ENCODE measurements at regions not wholly inside any gene's neighbourhood (a gene's known extent, or its start where the extent isn't known, plus 50 kb on each side); places are given as distances from the start of the nearest gene placed in this dataset.

DNA sequence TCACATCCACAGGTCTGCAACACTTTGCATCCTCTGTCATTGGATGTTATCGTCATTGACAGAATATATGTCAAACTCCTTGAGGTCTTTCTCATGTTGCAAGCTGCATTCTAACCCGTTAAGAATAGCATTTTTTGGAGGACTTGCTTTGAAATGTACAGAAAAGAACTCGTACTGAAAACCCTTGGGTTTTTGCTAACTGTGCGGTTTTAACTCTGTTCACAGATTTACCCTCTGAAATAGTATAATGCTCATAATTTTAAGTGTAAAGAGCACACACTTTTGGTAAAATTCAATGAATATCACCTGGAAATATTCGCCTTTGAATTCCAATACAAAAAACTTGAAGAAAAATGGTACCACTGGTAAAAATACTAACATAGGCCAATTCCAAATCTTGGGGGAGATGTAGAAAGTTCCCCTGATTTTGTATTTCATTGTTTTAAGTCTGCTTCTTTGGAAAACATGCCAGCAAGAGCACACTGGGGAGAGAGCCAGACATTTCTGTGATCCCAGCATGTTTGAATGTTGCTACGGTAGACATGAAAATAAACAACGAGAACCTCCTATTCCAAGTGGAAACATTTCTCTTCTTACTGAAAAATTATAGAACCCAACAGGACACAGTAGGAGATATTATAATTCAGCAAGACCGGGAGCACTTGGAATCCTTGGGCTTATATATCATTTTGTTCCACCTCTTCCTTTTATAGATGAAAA is 446.0 kb downstream of the AEBP2 start:
- Mint-ChIP-seq H3K9me3 (ENCODE audit: unreplicated experiment) (no peaks in the 10 kb centered on the region), H3K27ac (ENCODE audit: unreplicated experiment) (no peak overlapping the region), H3K4me3 (ENCODE audit: unreplicated experiment) (no peak overlapping the region), H3K36me3 (ENCODE audit: low read depth, unreplicated experiment) (no peaks in the 10 kb centered on the region), H3K4me1 (ENCODE audit: unreplicated experiment) (no peaks in the 10 kb centered on the region), H3K27me3 (ENCODE audit: unreplicated experiment) (no peaks in the 10 kb centered on the region)
- TF ChIP-seq, protein P1, sequence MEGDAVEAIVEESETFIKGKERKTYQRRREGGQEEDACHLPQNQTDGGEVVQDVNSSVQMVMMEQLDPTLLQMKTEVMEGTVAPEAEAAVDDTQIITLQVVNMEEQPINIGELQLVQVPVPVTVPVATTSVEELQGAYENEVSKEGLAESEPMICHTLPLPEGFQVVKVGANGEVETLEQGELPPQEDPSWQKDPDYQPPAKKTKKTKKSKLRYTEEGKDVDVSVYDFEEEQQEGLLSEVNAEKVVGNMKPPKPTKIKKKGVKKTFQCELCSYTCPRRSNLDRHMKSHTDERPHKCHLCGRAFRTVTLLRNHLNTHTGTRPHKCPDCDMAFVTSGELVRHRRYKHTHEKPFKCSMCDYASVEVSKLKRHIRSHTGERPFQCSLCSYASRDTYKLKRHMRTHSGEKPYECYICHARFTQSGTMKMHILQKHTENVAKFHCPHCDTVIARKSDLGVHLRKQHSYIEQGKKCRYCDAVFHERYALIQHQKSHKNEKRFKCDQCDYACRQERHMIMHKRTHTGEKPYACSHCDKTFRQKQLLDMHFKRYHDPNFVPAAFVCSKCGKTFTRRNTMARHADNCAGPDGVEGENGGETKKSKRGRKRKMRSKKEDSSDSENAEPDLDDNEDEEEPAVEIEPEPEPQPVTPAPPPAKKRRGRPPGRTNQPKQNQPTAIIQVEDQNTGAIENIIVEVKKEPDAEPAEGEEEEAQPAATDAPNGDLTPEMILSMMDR (IDR thresholded peaks at IDR 0.05; ENCODE audit: unreplicated experiment) = no peak
- no peak for DNase-seq (ENCODE audit: low spot score)

DNA sequence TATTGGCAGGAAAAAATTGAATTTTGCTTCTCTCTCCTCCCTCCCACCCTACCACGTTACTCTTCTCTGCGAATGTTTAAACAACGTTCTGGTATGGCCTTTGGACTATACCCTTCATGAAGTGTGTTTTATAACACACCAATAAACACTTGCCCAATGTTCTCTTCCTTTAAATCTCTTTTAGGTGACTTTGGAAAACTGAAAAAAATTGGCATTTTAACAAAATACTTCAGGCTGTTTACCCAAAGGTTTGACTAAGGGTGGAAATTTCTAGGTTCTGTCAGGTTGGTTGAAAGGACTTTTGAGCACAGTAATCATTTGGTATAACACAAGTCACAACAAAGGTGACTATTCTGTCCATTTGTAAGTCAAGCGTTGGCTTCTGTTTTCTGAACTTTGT is 446.8 kb downstream of the AEBP2 start:
- H3K27ac Mint-ChIP-seq (ENCODE audit: unreplicated experiment) = no peak overlapping the region

DNA sequence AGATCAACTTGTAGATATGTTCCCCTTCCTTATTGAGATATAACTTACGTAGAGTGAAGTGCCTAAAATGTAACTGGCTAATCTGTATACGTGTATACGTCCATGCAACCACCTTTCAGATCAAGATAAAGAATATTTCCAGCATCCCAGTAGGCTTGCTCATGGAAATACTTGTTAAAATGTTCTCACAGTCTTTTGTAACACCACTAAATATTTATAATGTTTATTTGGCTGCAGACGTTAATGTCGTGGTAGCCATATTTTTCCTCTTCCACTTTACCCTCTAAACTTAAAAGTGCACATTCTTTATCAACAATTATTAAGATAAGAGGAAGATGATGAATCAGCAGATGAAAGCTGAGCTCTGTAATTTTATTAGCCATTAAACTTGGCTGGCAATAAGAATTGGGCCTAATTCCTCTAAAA is 447.4 kb downstream of the AEBP2 start:
- Mint-ChIP-seq H3K27me3 (ENCODE audit: unreplicated experiment) (no peaks in the 10 kb centered on the region), H3K9me3 (ENCODE audit: unreplicated experiment) (no peaks in the 10 kb centered on the region), H3K4me1 (ENCODE audit: unreplicated experiment) (no peaks in the 10 kb centered on the region), H3K36me3 (ENCODE audit: low read depth, unreplicated experiment) (no peaks in the 10 kb centered on the region), H3K4me3 (ENCODE audit: unreplicated experiment) (no peak overlapping the region), H3K27ac (ENCODE audit: unreplicated experiment) (no peak overlapping the region)
- TF ChIP-seq, protein P1 (IDR thresholded peaks at IDR 0.05; ENCODE audit: unreplicated experiment) = no peak
- DNase-seq (ENCODE audit: low spot score) = no peak

More for the DNA sequence above, 446.8 kb downstream of the AEBP2 start:
- Mint-ChIP-seq H3K27me3 (ENCODE audit: unreplicated experiment) (no peaks in the 10 kb centered on the region), H3K4me1 (ENCODE audit: unreplicated experiment) (no peaks in the 10 kb centered on the region), H3K4me3 (ENCODE audit: unreplicated experiment) (no peak overlapping the region), H3K36me3 (ENCODE audit: low read depth, unreplicated experiment) (no peaks in the 10 kb centered on the region), H3K9me3 (ENCODE audit: unreplicated experiment) (no peaks in the 10 kb centered on the region)
- TF ChIP-seq, protein P1 (IDR thresholded peaks at IDR 0.05; ENCODE audit: unreplicated experiment) = no peak
- no peak for DNase-seq (ENCODE audit: low spot score)

GRCh38 chr12:19890024-19890423 is 450.7 kb downstream of the AEBP2 start:
- no peaks in the 10 kb centered on the region for H3K27me3 Mint-ChIP-seq (ENCODE audit: unreplicated experiment)
- H3K27ac Mint-ChIP-seq (ENCODE audit: unreplicated experiment) = no peak overlapping the region
- TF ChIP-seq, protein P1 (IDR thresholded peaks at IDR 0.05; ENCODE audit: unreplicated experiment) = no peak

GRCh38 chr12:19891936-19892591 is 452.8 kb downstream of the AEBP2 start:
- TF ChIP-seq, protein P1 (IDR thresholded peaks at IDR 0.05; ENCODE audit: unreplicated experiment) = no peak
- peaks cover 3% of the 10 kb centered on the region for H3K4me1 Mint-ChIP-seq (ENCODE audit: unreplicated experiment)
- H3K9me3 Mint-ChIP-seq (ENCODE audit: unreplicated experiment) = no peaks in the 10 kb centered on the region
- no peak overlapping the region for H3K27ac Mint-ChIP-seq (ENCODE audit: unreplicated experiment)
- H3K36me3 Mint-ChIP-seq (ENCODE audit: low read depth, unreplicated experiment) = no peaks in the 10 kb centered on the region
- DNase-seq (ENCODE audit: low spot score) = no peak
- H3K27me3 Mint-ChIP-seq (ENCODE audit: unreplicated experiment) = peaks cover 3% of the 10 kb centered on the region
- no peak overlapping the region for H3K4me3 Mint-ChIP-seq (ENCODE audit: unreplicated experiment)

More at GRCh38 chr12:19890024-19890423, 450.7 kb downstream of the AEBP2 start:
- Mint-ChIP-seq H3K36me3 (ENCODE audit: low read depth, unreplicated experiment) (no peaks in the 10 kb centered on the region), H3K9me3 (ENCODE audit: unreplicated experiment) (no peaks in the 10 kb centered on the region), H3K4me1 (ENCODE audit: unreplicated experiment) (peaks cover 3% of the 10 kb centered on the region), H3K4me3 (ENCODE audit: unreplicated experiment) (no peak overlapping the region)
- DNase-seq (ENCODE audit: low spot score) = no peak
